ENCODE measurements at regions not wholly inside any gene's neighbourhood (a gene's known extent, or its start where the extent isn't known, plus 50 kb on each side); places are given as distances from the start of the nearest gene placed in this dataset.

DNA sequence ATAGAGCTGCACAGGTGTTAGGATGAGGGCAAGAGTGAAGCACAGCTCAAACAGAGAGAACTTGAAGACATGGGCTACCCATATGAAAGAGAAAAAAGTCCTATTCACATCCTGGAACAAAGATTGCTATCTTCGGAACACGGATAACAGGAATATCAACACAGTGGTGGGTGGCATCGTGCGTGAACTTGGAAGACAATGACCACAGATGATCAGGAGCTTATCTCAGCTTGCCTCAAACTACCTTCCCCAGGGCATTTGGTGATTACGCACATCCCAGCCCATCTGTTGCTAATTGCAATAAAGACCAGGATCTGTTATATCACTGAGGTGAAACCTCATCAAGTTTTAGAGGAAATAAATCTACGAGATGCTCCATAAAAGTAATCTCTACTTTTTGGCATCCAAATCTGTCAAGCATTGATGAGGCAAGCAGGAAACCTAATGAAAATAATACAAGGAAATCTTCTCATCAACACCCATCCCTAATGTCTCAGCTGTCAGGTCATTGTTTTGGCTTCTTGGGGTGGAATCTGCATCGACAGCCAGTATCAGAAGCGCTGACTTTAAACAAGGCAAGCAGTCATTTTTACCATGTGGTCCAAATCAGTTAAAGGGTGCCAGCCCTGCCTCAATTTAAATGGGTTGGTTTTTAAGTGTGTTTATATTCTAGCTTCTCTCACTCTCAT is 188.2 kb downstream of the SPCS3 start:
- no peak for DNase-seq (ENCODE audit: low read depth, low spot score)

DNA sequence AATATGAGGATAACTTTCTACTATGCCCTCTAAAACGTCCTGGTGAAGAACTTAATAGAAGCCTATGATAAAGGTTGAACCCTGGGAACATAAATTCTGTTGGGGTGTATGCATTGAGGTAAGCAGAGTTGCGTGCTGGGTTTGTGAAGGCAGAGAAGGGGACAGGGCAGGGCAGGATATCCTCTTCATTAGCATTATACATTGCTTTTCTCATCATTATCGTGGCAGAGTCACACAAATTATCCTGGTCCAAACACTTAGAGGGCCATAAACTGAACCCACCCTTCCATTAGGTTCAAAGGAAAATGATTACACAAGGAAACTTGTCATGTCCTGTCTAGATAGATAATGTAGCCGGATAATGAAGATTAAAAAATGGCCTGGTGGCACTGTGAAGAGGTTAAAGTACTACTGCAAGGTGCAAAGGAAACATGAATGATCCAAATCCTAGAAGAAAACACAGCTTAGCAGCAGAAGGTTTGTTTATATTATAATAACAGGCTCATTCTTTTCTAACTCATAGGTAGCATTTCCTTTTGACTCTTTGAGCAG is 189.1 kb downstream of the SPCS3 start:
- DNase-seq (ENCODE audit: low read depth, low spot score): no peak

DNA sequence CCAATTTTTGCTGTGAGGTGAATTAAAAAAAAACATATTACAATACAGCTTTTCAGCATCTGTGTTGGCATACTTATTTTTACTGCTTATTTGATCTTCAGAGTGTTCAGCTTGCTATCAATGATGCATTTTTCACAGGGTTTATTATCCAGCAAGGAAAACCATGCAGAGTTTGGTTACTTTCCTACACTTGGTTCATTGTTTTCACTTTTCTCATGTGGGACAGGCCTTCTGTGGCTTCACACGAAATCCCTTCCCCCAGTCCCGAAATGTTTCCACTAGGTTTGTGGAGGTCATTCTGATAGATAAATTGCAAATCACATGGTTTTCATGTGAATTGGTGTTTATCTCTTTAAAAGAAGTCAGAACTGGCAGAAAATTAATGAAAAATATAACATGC is 205.8 kb downstream of the SPCS3 start:
- DNase-seq (ENCODE audit: low read depth, low spot score): no peak

DNA sequence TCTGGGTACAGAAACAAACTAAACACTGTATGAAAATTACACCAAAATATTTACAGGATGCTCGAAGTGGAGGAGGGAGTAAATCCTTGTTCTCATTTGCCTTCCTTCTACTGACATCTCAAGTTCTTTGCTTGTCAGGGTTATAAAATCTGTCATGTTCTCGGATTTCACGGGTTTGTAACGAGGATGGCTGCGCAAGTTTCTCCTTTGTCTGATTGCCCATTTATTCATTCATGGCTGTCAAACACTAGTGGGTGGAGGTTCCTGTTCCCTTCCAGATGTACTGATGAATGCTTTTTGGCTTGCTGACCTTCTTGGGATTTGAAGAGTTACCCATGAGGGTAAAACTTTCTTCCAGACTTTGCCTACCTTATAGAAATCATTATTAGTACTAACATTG is 206.9 kb downstream of the SPCS3 start:
- DNase-seq (ENCODE audit: low read depth, low spot score): no peak

DNA sequence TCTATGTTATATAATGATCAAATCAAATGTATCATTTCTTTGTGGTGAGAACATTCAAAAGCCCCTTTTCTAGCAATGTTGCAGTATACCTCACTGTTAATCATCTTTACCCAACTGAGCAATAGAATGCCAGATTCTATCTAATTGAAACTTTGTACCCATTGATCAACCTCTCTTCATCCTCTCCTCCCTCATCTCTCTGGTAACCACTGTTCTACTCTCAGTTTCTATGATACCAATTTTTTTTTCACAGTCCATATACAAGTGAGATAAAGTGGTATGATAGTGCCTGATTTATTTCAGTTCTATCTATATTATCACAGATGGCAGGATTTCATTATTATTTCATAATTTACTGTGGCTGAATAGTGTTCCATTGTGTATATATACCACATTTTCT is 209.8 kb downstream of the SPCS3 start:
- no peak for DNase-seq (ENCODE audit: low read depth, low spot score)

DNA sequence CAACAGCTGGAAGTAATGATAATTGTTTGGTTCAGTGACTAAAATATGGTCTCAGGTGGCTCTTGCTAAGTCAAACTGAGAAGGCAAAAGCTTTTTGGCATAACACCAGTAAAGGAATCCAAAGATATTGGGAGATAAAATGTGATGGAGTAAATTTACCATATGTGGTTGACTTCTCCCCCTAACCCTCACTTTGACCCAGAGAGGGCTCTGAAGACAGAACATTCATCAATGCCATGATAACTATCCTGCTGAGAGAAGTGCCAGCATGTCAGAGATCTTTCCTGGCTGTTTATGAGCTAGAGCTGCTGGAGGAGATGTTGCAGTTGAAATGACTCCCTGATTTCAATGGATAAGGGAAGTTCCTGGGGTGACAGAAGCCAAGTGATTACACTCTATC is 213.4 kb downstream of the SPCS3 start:
- no peak for DNase-seq (ENCODE audit: low read depth, low spot score)

DNA sequence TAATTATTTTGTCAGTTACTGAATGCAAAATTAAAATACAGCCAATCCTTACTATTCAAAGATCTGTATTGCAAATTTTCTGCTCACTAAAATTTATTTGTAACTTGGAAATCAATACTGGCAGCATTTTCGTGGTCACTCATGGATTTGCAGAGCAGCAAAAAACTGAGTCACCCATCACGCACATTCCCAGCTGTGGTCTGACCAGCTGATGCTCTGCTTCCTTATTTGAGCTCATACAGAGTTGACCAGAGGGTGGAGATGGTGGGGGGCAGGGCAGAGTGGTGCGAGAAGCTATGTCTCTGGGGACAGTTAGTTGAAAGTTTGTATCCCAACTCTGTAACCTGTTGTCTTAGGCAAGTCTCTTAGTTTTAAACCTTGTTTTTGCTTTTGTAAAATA is 214.8 kb downstream of the SPCS3 start:
- peak; percentile 33 for DNase-seq (ENCODE audit: low read depth, low spot score)

DNA sequence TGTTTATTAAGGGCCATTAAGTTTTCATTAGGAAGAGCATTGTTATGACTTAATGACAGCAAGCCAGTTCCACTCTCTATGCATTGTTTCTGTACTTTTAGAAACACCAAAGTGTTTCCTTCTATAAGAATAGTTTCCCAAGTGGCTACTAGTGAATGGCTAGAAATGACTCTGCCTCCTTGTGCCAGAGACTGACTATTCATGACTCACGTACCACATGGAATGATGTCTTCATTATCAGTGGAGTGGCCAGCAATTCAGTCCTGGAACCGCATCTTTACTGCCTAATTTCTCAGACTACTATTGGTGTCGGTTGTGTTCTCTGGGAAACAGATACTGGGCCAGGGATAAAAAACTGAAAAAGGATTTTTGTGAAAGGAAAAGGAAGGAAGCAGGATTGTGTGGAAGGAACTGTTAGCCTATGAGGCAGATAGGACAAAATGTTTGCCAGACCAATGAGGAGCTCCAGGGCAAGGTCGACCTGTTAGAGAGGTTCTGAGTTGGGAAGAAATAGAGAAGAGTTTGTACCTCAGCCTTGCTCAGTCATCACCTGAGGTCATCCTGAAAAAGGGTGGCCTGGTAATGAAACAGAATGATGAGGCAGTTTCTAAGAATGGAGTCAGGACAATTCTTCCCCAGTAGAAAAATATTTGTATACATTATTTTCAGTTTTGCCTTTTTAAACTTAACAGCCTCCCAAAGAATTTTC is 218.6 kb downstream of the SPCS3 start:
- no peak for DNase-seq (ENCODE audit: low read depth, low spot score)

DNA sequence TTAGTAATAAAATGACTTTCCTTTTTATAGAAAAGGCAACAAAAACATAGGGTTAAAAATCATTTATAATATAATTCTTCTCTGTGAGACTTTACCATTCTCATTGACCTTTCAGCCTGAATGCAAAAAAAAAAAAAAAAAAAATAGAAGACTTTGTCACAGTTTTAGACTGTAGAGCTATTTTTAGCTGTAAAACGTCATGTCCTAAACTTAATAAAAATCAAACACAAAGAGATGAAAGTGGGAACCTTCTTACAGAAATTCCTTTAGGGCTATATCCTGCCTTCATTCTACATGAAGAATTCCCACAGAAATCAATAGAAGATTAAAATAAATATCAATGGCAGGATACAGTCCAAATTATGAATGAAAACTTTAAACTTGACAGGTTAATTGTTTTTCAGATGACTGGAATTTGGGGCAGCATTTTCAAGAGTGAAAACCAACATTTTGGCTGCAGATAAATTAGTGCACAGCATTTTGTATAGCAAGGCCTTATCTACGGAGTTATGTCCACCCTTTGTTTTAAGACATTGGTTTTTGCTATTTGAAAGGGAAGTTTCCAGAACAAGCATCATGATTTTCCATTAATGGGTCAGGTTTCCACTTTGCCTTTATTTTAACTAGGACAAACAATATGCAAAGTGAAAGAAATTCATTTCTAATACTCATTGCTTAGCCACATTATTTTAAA is 219.5 kb downstream of the SPCS3 start:
- no peak for DNase-seq (ENCODE audit: low read depth, low spot score)

DNA sequence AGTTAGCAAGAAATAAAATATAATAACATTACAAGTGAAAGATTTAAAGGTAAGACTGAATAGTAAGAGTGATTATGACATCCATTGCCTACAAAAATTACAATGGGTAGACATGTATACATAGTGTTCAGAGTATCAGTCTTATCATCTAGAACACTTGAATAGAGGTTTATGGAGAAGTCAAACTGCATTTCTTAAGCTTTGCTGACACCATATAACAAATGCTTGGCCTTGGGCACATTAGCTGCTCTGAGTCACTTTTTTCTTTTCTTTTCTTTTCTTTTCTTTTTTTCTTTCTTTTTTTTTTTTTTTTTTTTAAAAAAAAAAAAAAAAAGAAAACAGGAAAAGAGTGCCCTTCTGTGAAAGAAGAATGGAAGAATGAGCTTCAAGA is 220.0 kb downstream of the SPCS3 start:
- no peak for DNase-seq (ENCODE audit: low read depth, low spot score)

DNA sequence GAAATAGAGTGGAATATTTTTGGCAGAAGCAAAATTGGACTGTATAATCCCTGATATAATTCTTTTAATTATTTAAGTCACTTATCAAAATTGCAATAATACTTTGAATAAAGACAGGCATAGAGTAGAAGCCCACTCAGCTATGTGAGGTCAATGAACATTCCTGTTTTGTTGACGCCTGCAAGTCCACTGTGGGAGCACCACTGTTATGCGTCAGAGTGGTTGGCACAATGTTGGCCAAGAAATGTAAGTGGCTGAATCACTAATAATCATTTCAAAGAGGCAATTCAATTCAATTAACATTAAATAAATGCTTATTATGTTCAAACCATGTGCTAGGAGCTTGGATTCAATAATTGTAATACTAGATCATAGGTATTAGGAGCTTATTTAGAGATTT is 221.0 kb downstream of the SPCS3 start:
- no peak for DNase-seq (ENCODE audit: low read depth, low spot score)

DNA sequence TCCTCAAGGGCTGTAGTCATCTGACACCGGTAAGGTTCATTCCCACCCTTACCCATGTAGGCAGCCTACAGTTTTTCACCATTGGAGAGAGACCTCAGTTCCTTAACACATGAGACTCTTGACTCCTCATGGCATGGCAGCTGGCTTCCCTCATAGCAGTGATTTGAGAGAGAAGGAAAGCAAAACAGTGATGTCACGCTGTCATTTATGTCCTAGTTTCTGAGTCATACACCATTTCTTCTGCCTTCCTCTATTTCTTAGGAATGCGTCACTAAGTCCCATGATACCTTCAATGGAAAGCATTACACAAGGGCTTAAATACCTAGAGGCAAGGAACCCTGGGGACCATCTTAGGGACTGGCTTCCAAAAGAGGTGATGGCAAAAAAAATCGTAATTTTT is 226.1 kb downstream of the SPCS3 start:
- DNase-seq (ENCODE audit: low read depth, low spot score): no peak

DNA sequence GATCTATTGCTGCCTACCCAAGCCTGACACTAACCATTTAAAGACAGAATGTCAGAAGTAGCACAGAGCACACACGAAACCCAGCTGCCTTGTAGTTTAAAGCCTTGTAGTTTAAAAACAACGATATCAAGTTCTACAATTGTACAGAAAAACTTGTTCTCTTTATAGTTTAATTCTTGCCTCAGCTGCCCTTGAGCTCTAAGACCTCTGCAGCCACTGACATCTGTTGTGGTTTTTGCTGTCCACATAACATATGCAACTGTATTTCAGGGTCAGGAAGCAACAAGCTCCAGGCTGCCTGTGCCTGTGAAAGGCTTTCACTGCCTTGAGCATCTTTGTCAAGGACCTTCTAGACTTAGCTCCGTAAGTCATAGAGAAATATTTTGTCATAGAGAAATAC is 227.2 kb downstream of the SPCS3 start:
- peak; percentile 51 for DNase-seq (ENCODE audit: low read depth, low spot score)

DNA sequence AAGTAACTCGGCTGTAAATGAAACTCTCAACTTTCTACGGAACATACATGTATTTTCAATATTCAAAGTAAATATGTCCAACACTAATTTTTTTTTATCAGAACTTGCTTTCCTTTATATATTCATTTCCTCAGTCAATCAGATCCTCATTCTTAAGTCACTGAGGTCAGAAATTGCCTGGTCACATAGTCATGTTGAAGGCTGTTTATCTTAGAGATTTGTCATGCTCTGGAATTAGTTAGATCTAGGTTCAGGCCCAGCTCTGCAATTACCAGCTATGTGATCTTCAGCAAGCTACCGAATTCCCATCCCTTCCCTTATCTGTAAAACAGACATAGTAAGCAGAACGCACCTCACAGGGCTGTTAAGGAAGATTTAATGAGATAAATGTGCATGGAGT is 228.8 kb downstream of the SPCS3 start:
- DNase-seq (ENCODE audit: low read depth, low spot score): no peak

DNA sequence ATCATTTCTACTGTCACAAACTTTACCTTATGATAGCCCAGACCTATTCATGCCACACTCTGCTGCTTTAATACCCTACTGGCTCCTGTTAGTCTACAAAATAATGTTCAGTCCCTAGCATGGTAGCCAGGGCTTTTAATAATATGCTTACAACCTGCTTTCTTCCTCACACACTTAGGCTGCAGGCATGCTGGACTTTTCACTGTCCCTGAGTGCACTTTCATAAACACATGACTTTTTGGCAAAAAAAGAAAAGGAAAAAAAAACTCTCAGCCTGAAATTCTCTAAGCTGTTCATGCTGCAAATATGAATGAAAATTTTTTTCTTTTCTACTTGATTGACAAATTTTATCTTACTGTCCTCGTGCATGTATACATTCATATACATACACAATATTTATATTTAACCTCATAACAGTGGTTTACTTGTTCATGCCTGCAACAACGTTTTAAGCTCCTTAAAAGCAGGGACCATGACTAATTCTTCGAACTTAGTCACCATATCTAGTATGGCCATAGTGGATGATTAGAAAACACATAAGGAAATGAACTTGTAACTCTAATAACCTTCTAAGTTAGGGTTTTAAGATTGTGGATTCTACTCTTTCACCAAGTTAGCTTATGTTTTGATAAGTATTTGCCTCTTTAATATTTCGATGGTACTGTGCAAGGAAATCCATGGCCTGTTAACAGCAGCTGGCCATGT is 229.5 kb downstream of the SPCS3 start:
- DNase-seq (ENCODE audit: low read depth, low spot score): no peak

DNA sequence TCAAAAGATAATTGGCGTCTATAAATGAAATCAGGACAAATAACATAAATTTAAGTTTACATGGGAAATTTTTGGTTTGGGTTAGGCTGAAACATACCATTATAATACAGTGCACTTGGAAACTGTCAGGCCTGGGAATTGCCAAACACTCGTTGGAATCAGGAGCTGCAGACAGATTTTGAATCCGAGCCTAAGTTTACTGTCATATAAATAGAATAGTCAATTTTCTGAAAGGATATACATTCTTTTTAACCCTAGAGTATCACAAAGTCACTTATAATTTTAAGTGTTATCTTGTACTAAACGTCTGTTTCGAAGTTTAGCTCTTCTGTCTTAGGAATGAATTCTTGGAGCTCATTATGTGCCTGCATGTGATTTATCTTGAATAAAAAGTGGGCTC is 234.1 kb downstream of the VEGFC start:
- DNase-seq (ENCODE audit: low read depth, low spot score): no peak

DNA sequence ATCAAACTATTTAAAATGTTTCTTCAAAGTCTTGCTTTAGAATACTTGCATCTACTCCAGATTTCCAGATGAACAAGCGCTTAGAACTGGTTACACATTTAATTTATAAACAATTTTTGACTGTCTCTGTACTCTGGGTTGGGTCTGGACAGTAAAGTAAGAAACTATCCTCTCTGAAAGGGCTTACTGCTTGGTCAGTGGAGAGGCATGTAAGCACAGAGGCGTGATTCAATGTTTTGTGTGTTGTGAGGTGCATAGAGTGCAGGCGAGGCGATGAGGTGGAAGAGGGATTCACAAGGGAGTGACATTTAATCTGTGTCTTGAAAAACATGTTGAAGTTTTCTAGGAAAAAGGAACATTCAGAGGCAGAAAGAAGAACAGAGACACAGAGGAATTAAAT is 231.4 kb downstream of the VEGFC start:
- no peak for DNase-seq (ENCODE audit: low read depth, low spot score)

DNA sequence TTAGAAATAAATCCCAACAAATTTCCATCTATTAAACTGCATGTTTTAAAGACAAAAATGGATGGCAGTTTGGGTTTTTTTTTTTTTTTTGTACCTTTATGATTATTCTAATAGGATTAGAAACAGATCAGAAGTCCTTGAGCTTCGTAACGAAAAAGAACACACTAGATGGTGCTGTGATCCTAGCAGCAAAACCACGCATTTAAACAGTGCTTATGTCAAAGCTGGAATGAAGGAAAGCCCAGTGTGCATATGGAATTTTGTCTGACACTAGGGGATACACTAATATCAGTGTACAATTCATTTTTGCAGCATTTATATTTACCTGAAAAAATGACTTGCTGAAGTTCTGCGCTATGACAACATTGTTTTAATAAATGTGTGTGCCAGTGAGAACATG is 229.1 kb downstream of the VEGFC start:
- peak; percentile 20 for DNase-seq (ENCODE audit: low read depth, low spot score)

DNA sequence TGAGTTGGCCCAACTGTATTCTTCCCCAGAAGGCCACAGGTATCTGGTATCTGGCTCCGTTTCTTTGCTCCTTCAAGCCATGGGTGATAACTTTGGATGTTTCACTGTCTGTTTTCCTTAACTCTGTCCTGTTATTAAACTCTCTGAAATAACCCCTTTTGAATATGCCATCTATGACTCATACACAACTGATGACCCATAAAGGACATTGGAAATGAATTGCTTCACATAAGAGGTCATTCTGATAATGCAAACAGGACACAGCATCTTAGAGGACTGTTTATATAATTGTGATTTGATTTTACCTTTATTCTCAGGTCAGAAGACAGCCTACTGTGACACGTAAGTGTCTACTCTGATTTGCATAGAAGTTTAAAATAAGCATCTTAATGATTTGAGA is 227.7 kb downstream of the VEGFC start:
- no peak for DNase-seq (ENCODE audit: low read depth, low spot score)

DNA sequence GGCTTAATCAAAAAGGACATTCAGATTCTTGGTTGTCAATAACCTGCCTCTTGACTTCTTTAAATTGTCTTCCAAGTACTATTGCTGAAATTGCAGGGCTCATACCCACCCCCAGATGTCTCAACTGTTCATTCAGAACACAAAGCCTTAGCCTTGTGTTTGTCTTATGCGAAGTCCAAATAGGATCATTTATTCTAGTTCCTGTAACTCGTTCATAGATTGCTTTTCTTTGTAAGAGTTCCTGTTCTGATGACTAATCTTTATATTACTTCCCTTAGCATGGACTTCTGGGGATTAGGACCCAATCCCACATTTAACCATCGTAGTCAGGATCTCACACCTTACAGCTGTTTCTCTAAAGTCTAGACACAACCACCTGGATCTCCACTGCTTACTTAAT is 226.0 kb downstream of the VEGFC start:
- DNase-seq (ENCODE audit: low read depth, low spot score): no peak

DNA sequence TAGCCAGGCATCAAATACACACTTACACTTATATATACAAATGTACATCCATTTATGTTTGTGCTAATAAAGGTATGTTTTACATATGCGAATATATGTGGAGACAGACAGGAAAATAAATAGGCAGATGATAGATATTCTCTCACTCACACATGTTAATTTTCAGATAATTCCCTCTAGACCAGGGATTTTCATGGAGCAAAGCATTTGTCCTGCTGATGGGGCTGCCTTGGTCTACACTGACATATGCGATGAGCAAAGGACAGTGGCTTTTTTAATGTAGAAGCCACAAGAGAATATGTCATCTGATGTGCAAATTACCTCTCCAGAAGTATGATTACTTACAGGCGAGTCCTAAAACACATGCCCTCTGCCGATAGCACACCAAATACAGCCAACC is 224.5 kb downstream of the VEGFC start:
- no peak for DNase-seq (ENCODE audit: low read depth, low spot score)

DNA sequence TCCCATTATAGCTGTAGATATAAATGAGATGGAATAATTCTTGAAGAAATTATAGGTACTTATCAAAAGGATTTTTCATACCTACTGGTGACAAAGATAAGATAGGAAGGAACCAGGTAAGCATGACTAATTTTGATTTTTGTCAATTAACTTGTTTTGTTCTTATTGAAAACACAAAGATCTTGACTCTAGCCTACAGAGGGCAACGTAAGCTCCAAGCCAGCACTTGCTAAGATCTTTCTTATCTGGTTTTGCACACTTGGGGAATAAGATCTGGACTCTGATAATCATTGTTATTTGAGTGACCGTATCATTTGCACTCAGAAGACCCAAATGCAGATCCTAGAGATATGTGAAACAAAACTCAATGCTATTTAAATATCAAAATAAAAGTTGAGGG is 223.4 kb downstream of the VEGFC start:
- DNase-seq (ENCODE audit: low read depth, low spot score): no peak

All from smooth muscle cell of the brain vasculature (primary cell).